ENCODE measurements at regions not wholly inside any gene's neighbourhood (a gene's known extent, or its start where the extent isn't known, plus 50 kb on each side); places are given as distances from the start of the nearest gene placed in this dataset.
A peak's percentile ranks its signal among the peaks of the same experiment; 100 is the strongest.
"Not testable (repeated sequence)": the region's sequence is repeated elsewhere in the genome, so short reads cannot be mapped to it uniquely, and the experiment has no call there.

GRCh38 chr3:66552846-66553245, 52.0 kb upstream of the LRIG1 start:
- DNase-seq = no peak
- Mint-ChIP-seq H3K27ac (no peak overlapping the region), H3K4me1 (peaks cover 3% of the 10 kb centered on the region), H3K36me3 (ENCODE audit: low read depth) (no peaks in the 10 kb centered on the region), H3K27me3 (peaks cover 22% of the 10 kb centered on the region), H3K4me3 (no peak overlapping the region)
- no peaks in the 10 kb centered on the region for H3K9me3 ChIP-seq (ENCODE audit: control insufficient read depth, low read length, poor library complexity, severe bottlenecking)
- no peak for ATAC-seq

GRCh38 chr3:66553441-66554113, 52.8 kb upstream of the LRIG1 start:
- DNase-seq (no peak), ATAC-seq (no peak)
- Mint-ChIP-seq H3K4me1 (peaks cover 3% of the 10 kb centered on the region), H3K4me3 (no peak overlapping the region), H3K36me3 (ENCODE audit: low read depth) (no peaks in the 10 kb centered on the region), H3K27ac (no peak overlapping the region), H3K27me3 (peaks cover 22% of the 10 kb centered on the region)
- H3K9me3 ChIP-seq (ENCODE audit: control insufficient read depth, low read length, poor library complexity, severe bottlenecking) = no peaks in the 10 kb centered on the region

GRCh38 chr3:66554178-66554577, 53.4 kb upstream of the LRIG1 start:
- ATAC-seq (no peak), DNase-seq (no peak)
- H3K27me3 Mint-ChIP-seq = peaks cover 22% of the 10 kb centered on the region
- H3K4me3 Mint-ChIP-seq = no peak overlapping the region
- no peaks in the 10 kb centered on the region for H3K9me3 ChIP-seq (ENCODE audit: control insufficient read depth, low read length, poor library complexity, severe bottlenecking)
- no peak overlapping the region for H3K27ac Mint-ChIP-seq
- H3K4me1 Mint-ChIP-seq = peaks cover 3% of the 10 kb centered on the region
- H3K36me3 Mint-ChIP-seq (ENCODE audit: low read depth) = no peaks in the 10 kb centered on the region

DNA sequence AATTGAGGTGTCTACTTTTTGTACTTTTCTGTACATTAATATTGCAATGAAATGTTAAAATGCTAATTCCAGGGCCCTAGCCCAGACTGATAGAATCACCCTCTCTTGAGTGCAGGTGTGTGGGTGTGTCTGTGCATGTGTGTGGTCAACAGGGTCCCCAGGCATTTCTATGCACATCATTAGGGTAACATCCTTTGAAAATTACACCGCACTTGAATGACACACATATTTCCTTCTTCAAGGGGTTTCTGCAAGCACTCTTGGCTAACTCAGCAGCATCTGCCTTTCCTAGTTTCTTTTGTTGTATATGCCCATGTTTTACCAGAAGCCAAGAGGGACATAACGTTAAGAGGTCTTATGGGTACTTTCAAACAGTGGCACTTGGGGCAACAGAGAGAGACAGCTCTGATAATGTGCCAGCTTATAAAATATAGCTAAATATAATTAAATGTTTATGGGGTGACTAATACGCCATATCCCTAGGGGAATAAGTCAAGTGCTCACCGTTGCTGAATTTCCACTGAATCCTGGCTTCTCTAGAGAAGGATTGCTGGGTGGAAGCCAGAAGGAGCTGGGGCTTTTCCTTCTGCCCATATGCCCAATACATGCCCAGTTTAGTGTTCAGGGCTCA, 54.5 kb upstream of the LRIG1 start:
- no peak for DNase-seq
- no peak overlapping the region for H3K27ac Mint-ChIP-seq

GRCh38 chr3:66557170-66557569, 56.3 kb upstream of the LRIG1 start:
- no peak for ATAC-seq
- Mint-ChIP-seq H3K4me1 (peaks cover 3% of the 10 kb centered on the region), H3K27me3 (peaks cover 19% of the 10 kb centered on the region), H3K36me3 (ENCODE audit: low read depth) (no peaks in the 10 kb centered on the region), H3K4me3 (no peak overlapping the region), H3K27ac (no peak overlapping the region)
- no peaks in the 10 kb centered on the region for H3K9me3 ChIP-seq (ENCODE audit: control insufficient read depth, low read length, poor library complexity, severe bottlenecking)
- DNase-seq = no peak

More for the DNA sequence above, 54.5 kb upstream of the LRIG1 start:
- H3K4me1 Mint-ChIP-seq = peaks cover 3% of the 10 kb centered on the region
- ATAC-seq = no peak
- no peaks in the 10 kb centered on the region for H3K9me3 ChIP-seq (ENCODE audit: control insufficient read depth, low read length, poor library complexity, severe bottlenecking)
- peaks cover 22% of the 10 kb centered on the region for H3K27me3 Mint-ChIP-seq
- H3K36me3 Mint-ChIP-seq (ENCODE audit: low read depth) = no peaks in the 10 kb centered on the region
- H3K4me3 Mint-ChIP-seq = no peak overlapping the region

DNA sequence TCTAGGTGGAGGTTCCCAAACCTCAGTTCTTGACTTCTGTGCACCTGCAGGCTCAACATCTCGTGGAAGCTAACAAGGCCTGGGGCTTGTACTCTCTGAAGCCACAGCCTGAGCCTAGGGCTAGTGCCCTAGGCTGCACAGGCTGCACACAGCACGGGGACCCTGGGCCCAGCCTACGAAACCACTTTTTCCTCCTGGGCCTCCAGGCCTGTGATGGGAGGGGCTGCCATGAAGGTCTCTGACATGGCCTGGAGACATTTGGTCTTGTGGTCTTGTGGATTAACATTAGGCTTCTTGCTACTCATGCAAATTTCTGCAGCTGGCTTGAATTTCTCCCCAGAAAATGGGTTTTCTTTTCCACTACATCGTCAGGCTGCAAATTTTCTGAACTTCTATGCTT, 59.1 kb upstream of the LRIG1 start:
- not testable (repeated sequence) for DNase-seq; H3K4me3 Mint-ChIP-seq; H3K4me1 Mint-ChIP-seq; ATAC-seq; H3K9me3 ChIP-seq (ENCODE audit: control insufficient read depth, low read length, poor library complexity, severe bottlenecking); H3K36me3 Mint-ChIP-seq (ENCODE audit: low read depth); H3K27me3 Mint-ChIP-seq; H3K27ac Mint-ChIP-seq

DNA sequence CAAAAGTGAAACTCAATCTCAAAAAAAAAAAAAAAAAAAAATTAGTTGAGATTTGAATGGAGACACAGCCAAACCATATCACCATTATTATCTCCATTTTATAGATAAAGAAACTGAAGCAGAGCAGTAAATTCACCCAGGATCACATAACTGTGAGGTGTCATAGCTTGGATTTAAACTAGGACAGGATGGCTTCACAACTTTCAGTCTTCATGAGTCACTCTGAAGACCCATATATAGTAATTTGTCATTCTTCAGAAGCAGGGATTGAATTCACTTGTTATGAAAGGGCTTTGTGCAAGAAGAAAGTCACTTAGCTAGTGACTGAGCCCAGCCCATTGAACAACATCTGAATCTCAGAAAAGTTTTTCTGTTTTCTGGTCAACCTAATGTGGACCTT, 60.5 kb upstream of the LRIG1 start:
- no peaks in the 10 kb centered on the region for H3K27me3 Mint-ChIP-seq
- no peaks in the 10 kb centered on the region for H3K4me1 Mint-ChIP-seq
- DNase-seq (no peak), ATAC-seq (no peak)
- no peak overlapping the region for H3K4me3 Mint-ChIP-seq
- H3K36me3 Mint-ChIP-seq (ENCODE audit: low read depth) = no peaks in the 10 kb centered on the region
- H3K9me3 ChIP-seq (ENCODE audit: control insufficient read depth, low read length, poor library complexity, severe bottlenecking) = no peaks in the 10 kb centered on the region
- H3K27ac Mint-ChIP-seq = no peak overlapping the region

DNA sequence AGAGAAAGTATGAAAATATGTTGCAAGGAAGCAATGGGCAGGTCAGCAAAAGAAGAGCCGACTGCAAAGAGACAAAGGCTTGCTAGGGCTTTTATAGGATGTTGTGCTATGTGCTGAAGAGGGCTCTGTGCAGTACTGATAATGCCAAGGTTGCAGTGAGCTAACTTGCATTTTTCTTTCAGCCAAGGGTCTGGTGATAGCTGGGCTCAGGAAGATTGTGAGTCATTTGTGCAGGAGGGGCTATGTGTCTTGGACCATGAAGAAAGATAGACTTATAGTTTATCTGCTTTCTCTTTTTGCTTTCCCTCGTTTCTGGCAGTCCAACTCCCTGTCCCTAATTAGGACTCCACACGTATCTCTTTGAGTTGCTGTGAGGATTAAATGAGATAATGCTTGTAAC, 64.5 kb upstream of the LRIG1 start:
- H3K9me3 ChIP-seq (ENCODE audit: control insufficient read depth, low read length, poor library complexity, severe bottlenecking) = no peaks in the 10 kb centered on the region
- H3K36me3 Mint-ChIP-seq (ENCODE audit: low read depth) = no peaks in the 10 kb centered on the region
- DNase-seq (no peak), ATAC-seq (no peak)
- H3K4me1 Mint-ChIP-seq = no peaks in the 10 kb centered on the region
- no peak overlapping the region for H3K27ac Mint-ChIP-seq
- H3K4me3 Mint-ChIP-seq = no peak overlapping the region
- no peaks in the 10 kb centered on the region for H3K27me3 Mint-ChIP-seq

GRCh38 chr3:66567077-66567476, 66.3 kb upstream of the LRIG1 start:
- no peaks in the 10 kb centered on the region for H3K36me3 Mint-ChIP-seq (ENCODE audit: low read depth)
- no peak overlapping the region for H3K4me3 Mint-ChIP-seq
- H3K27ac Mint-ChIP-seq = no peak overlapping the region
- no peaks in the 10 kb centered on the region for H3K27me3 Mint-ChIP-seq
- DNase-seq (no peak), ATAC-seq (no peak)
- no peaks in the 10 kb centered on the region for H3K4me1 Mint-ChIP-seq
- H3K9me3 ChIP-seq (ENCODE audit: control insufficient read depth, low read length, poor library complexity, severe bottlenecking) = no peaks in the 10 kb centered on the region

GRCh38 chr3:66572090-66572675, 71.4 kb upstream of the LRIG1 start:
- Mint-ChIP-seq H3K27ac (no peak overlapping the region), H3K4me1 (peaks cover 6% of the 10 kb centered on the region), H3K4me3 (no peak overlapping the region), H3K36me3 (ENCODE audit: low read depth) (no peaks in the 10 kb centered on the region), H3K27me3 (peaks cover 7% of the 10 kb centered on the region)
- H3K9me3 ChIP-seq (ENCODE audit: control insufficient read depth, low read length, poor library complexity, severe bottlenecking) = no peaks in the 10 kb centered on the region
- no peak for DNase-seq
- no peak for ATAC-seq

DNA sequence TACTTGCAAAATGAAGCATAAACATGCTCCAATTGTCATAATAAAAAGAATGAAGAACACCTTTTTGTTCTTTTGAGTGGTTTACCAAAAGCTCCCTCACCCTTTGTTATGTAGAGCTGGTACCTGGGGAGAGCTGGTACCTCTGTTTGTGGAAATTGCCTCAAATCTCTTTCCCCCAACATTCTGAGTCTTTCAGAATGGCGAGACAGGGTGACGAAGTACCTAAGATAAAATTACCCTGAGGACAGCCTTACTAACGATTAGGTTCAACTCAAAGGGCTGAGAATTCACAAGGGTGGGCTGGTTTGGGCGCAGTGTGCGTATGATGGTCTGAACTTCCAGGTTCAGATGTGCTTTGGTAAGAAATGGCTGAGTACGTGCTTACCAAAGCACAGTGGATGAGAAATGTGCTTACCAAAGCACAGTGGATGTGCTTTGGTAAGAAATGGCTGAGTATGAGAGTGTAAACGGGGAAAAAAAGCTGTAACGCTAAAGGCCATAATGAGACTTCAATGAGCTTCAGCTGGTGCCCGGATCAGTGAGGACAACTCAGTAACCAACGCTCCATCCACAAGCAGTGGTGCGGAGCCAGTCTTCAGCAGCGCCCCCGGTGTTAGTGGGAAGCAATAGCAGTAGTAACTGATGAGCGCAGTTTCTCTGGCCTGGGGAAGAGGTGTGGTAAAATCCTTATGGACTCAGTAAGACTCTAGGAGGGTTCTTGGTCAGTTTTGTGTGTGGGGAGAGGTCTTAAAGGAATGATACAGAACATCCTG, 72.3 kb upstream of the LRIG1 start:
- no peaks in the 10 kb centered on the region for H3K9me3 ChIP-seq (ENCODE audit: control insufficient read depth, low read length, poor library complexity, severe bottlenecking)
- Mint-ChIP-seq H3K27ac (peak overlapping the region; percentile 9), H3K4me1 (peaks cover 6% of the 10 kb centered on the region), H3K4me3 (no peak overlapping the region), H3K27me3 (peaks cover 7% of the 10 kb centered on the region), H3K36me3 (ENCODE audit: low read depth) (no peaks in the 10 kb centered on the region)
- ATAC-seq = no peak
- no peak for DNase-seq

- Mint-ChIP-seq H3K36me3 (ENCODE audit: low read depth) (no peaks in the 10 kb centered on the region), H3K27me3 (peaks cover 7% of the 10 kb centered on the region), H3K4me3 (no peak overlapping the region)
These were observed 73.3 kb upstream of the LRIG1 start for GRCh38 chr3:66574091-66574490.

GRCh38 chr3:66577426-66578203, 76.8 kb upstream of the LRIG1 start:
- ATAC-seq = no peak
- peaks cover 2% of the 10 kb centered on the region for H3K36me3 Mint-ChIP-seq (ENCODE audit: low read depth)

More at GRCh38 chr3:66574091-66574490, 73.3 kb upstream of the LRIG1 start:
- no peak for ATAC-seq
- Mint-ChIP-seq H3K4me1 (peaks cover 6% of the 10 kb centered on the region), H3K27ac (no peak overlapping the region)
- H3K9me3 ChIP-seq (ENCODE audit: control insufficient read depth, low read length, poor library complexity, severe bottlenecking) = no peaks in the 10 kb centered on the region
- no peak for DNase-seq

More at GRCh38 chr3:66577426-66578203, 76.8 kb upstream of the LRIG1 start:
- no peak overlapping the region for H3K27ac Mint-ChIP-seq
- no peaks in the 10 kb centered on the region for H3K9me3 ChIP-seq (ENCODE audit: control insufficient read depth, low read length, poor library complexity, severe bottlenecking)
- no peak for DNase-seq
- no peak overlapping the region for H3K4me3 Mint-ChIP-seq
- peaks cover 11% of the 10 kb centered on the region for H3K4me1 Mint-ChIP-seq
- H3K27me3 Mint-ChIP-seq = peaks cover 14% of the 10 kb centered on the region

All from T-helper 17 cell (primary cell).